ENCODE measurements at regions not wholly inside any gene's neighbourhood (a gene's known extent, or its start where the extent isn't known, plus 50 kb on each side); places are given as distances from the start of the nearest gene placed in this dataset.
"Not testable (repeated sequence)": the region's sequence is repeated elsewhere in the genome, so short reads cannot be mapped to it uniquely, and the experiment has no call there.

DNA sequence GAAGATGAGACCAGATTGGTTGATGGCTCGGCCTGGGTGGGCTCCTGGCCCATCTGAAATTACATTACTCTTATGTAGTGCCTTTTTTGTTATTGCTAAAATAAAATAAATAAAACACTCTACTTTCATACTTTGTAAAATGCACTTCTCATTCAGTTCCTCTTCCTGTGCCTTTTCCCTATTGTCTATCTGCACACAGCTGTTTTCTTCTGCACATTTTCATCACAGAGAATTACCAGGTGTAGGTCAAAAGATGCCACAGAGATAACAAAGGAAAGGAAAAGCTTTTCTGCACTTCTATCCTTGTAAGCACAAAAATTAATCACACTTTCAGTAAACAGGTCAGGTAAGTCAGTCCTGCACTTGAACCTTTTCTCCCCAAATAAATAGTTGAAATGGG is 265.1 kb downstream of the BTG1 start:
- no peak for DNase-seq

DNA sequence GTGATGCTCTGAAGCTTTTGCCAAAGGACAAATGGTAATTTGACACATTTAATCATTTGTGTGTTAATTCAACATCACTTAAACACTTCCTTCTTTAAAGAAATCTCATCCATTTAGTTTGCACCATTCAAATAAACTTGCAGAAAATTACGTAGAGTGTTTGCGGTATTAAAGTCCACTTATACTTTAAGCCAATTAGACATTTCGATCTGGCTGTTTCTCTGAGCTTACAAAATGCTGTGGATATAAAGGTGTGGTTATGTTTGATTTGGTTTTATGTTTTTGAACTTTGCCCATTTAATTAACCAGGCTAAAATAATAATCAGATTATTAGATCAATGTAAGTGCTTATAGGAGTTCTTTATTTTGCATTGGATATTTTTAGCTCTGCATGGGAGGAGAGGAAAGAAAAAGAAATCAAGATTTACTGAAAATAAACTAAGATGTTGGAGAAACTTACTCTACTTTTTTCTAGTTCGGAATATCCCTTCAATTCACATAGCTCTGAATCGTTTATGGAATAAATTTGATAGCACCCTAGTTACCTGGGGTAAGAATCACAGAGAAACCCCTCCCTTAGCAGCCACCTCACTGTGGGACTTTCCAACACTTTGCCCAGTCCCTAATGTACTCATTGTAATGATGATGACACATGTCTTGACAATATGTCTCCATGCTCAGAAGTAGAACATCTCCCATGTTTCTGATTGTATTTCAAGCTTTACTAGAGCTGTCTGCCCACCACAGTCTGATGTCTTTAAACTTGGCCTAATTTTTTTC is 268.0 kb downstream of the BTG1 start:
- no peak for DNase-seq

DNA sequence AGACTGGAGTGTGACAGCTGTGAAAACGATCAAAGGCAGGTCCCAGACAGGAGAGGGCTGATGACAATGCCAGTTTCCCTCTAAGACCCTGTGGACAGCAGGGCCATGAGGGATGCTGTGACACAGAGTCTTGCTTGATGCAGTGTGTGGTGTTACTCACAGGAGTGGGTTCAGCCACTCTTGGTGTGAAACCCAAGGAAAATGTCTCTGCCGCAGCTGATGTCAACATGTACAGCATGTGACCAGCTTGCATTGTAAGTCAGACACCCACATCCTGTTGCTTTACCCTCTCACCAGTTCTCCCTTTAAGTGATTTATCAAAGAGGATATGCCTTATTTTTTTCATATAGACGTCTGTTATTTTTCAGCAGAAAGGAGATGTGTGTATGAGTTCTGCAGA is 268.6 kb downstream of the BTG1 start:
- peak; percentile 33 for DNase-seq

DNA sequence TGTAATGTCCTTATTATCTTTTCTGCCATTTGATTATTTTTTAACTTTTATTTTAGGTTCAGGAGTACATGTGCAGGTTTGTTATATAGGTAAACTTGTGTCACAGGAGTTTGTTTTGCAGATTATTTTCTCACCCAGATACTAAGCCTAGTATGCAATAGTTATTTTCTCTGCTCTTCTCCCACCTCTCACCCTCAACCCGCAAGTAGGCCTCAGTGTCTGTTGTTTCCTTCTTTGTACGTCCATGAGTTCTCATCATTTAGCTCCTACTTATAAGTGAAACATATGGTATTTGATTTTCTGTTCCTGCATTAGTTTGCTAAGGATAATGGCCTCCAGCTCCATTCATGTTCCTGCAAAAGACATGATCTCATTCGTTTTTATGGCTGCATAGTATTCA is 270.0 kb downstream of the BTG1 start:
- DNase-seq: not testable (repeated sequence)

DNA sequence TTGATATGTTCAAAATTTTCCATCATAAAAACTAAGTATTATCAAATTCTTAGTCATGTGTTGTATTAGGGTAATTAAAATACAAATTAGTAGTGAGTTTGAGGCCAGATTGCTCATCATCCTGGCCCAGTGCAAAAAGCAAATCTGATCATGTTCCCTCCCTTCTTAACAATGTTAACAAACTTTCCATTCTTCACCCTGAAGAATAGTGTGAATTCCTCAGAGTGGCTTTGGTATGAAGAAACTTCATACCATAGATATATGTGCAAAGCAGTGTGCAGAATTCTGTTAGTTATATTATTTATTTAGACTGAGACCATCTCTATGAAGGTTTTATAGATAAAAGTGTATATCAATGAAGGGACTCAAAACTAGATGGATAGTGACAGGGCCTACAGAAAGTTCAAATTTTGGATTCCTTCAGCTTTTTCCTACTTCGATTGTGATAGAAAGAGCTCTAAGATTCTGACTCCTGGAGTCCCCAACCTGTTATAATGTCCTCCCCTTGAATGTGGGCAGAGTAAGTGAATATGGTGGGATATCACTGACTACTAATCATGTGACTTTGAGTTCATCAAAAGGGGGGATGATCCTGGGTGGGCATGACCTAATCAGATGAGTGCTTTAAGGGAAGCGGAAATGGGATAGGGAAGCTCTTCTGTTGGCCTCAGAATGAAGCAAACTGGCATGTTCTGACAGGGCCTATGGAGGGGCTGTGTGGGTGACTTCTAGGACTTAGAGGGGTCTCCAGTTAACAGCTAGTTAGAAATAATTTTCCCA is 271.4 kb downstream of the BTG1 start:
- no peak for DNase-seq

DNA sequence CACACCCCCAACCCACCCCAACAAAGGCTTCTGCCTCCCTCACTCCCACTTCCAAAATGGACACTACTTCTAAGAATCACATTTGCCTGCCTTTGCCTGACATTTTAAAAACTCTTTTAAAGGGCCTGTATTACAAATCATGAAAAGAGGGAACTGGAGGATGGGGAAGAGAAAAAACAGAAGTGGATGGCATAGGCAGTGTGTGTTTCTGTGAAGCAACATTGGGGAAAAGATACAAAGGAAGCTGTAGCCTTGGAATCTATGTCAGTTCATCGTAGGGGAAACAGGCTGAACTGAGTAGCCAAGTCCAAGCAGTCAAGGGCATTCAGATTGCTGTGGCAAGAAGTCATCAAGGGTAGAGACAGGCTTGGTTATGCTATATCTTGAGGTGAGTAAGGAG is 273.9 kb downstream of the BTG1 start:
- DNase-seq: no peak

DNA sequence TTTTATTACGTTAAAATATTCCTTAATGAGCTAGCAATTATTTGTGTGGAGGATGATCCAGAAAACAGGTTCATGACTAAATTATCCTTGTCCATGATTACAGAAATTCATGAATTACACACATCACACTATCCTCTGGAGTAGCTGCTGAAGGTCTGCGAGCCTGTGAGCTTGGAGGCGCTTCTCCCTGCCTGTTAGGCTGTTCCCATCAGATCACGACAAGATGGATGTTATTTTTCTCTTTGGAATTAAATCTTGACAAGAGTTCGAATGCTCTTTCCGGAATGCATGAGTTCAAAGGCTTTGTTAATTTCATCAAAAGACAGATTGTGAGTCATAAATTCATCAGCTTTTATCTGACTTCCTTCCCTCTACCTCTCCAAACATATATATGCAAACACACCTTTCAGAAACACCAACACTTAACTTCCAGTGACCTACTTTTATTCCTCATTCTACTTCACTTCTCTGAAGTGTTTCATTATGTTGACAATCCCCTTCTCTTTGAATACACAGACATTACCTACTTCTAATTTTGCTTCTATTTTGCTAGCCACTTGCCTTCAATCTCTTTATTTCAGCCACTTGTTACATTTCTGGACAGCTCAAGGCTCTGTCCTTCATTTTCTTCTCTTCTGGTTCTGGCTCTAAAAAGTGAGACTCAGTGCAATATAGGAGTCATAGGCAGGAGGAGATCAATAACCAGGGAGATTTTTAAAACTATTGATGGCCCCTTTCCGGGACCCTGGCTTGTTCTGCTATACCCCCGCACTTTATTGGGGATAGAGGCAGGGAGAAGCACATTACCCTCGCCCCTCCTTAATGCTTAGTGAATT is 274.6 kb downstream of the BTG1 start:
- no peak for DNase-seq

DNA sequence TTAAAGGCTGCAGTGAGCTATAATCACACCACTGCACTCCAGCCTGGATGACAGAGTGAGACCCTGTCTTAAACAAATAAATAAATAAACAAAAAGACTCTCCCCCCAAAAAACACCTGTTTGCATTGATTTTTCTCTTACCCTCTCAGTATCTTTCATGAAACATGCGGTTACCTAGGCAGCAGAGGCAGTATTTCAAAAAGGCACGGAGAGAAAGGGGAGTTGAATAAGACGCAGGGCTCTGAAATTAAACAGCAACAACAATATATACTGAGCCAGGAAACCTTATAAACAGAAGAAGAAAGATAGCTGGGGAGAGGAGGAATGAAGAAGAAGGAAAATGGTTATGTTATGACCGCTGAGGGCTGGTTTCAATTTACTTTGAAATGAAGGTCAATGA is 277.6 kb downstream of the BTG1 start:
- DNase-seq: no peak

DNA sequence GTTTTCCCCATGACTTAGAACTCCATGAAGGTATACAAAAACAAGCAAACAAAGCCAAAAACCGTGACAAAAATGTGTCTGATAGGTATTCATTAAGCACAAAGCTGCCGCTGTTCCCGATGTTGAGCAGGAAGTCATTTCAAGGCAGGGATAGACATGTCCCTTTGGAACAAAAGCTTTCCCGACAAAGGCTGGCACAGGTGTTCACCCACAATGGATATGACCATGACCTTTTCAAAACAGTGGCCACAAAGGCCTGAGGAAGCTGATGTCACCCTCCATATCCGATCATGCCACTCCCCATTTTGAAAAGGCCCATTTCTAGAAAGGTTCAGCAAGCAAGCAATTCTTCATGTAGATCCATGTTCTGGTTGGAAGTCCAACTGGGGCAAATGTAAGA is 279.1 kb downstream of the BTG1 start:
- no peak for DNase-seq

DNA sequence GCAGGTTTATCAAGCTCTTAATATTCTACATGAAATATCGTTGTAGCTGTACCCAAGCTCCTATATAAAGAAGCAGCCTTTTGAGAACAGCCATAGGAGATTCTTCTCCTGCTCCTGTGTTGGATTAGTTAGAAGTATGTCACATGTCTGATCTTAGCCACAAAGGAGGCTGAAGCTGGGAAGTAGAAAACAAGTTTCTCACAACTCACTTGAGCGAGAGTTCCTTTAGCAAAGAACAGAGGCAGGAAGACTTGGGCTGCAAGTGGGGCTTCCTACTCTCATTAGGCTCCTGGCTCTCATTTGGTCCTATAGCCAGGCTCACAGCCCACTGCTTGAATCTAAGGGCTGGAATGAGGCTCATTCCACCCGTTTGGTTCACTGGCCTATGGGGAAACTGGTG is 281.9 kb downstream of the BTG1 start:
- no peak for DNase-seq

DNA sequence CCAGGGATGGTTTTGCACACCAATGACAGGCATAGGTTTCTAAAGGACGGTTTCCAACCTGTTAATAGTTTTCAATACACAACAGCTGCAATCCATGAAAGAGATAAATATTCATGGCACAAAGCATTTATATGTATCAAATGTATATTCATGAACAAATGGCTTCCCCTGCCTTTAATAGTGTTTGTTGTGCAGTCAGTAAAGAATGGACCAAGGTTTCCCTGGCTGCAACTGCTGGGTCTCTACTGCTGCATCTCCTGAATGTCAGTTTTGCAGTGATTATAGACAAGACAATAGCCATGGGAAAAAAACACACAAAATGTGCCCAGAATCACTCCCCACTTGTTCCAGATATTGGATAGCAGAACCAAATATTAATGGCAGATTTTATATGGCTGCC is 284.1 kb downstream of the BTG1 start:
- DNase-seq: no peak

DNA sequence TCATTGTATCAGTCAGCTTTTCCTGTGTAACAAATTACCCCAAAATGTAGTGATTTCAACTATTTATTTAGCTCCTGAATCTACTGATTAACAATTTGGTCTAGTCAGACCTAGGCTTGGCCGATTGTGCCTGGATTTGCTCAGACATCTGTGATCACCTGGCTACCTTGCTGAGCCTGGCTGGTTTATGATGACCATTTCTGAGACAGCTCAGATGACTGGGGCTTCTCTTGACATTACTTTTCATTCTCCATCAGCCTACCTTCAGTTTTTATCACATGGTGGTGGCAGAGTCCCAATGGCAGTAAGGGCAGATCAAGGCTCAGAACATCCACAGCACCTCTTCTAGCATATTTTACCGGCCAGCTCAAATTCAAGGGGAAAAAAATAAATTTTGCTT is 286.3 kb downstream of the BTG1 start:
- no peak for DNase-seq

DNA sequence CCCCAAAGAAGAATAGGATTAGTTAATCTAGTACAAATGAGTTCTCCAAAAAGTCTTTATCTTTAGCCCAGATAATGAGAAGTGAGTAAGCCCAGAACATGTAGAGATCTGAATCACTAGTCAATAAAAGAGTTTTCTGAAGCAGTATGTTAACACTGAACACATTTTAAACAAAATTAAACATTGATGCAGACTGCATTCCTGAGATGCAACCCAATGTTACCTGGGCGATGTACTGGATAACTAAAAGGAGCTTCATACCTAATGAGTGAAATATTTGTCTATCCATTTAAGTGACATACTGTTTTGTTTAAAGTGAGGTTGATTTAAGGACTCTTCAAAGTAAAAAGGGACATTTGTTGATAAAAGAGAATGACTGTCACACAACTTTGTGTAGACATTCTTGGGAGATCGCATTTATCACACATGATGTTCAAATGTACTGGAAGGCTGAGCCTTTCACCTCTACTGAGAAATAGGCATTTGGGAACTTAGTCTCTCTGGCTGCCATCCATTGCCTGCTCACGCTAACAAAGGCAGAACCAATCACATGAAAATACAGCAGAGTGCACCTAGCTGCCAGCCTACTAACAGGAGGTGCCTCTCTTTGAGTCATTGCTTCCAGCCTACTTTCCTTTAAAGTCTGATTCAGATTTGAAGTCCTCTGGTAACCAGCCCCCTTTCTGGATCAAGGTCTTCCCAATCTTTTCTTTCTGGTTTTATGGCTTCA is 287.7 kb downstream of the BTG1 start:
- no peak for DNase-seq

DNA sequence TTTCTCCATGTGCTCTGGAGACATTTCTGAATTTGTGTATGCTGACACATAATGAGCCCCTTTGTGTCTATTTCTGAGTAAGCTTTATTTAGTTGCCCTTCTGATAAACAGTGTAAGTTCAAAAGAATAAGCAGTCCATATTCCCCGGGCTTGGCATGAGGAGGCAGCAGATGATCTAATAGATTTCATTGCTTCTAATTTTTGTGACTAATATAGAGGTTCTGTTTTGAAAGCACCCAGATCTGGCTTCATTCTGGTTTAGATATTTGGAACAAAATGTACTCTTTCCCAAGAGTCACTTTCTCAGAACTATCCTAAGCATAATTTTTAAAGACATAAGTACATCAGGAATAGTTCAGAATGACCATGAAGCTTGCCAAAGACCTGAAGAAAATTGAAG is 290.9 kb downstream of the BTG1 start:
- no peak for DNase-seq

DNA sequence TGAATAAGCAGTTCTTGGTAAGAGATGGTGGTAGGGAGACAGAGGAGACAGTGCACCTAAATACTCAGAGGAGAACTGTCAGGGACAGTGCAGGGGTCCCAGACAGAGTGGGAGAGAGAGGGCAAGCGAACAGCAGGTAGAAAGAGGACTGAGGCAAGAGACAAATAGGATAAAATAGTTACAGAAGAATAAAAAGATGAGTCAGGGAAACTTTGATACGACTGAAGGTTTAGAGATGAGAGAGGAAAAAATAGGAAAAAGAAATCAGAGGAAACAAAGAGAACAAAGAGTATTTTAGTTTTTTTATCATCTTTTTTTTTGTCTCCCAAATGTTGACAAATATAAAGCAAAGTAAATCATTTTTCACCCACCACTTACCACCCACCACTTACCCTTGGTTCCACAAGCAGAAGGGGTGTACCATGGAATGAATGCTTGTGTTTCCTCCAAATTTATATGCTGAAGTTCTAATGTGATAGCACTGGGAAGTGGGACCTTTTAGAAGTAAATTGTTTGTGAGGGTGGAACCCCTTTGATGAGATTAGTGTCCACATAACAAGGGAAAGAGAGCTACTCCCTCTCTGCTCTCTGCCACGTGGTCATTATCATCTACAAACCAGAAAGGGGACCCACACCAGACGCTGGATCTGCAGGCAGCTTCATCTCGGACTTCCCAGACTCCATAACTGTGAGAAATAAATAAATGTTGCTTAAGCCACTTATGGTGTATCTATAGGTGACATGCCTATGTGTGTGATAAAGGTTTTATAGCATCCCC is 292.1 kb downstream of the BTG1 start:
- no peak for DNase-seq

DNA sequence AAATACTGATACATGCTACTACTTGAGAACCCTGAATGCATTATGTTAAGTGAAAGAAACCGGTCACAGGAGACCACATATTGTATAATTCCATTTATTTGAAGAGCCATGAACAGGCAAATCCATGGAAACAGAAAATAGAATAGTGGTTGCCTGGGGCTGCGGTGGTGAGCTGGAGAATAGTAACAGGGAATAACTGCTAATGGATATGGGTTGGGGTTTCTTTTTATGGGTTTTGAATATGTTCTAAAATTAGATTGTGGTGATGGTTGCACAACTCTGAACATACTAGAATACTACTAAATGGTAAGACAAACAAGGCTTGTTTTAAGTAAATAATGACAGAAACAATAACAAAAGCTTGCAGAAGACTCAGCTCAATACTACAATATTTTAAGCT is 293.0 kb downstream of the BTG1 start:
- no peak for DNase-seq

DNA sequence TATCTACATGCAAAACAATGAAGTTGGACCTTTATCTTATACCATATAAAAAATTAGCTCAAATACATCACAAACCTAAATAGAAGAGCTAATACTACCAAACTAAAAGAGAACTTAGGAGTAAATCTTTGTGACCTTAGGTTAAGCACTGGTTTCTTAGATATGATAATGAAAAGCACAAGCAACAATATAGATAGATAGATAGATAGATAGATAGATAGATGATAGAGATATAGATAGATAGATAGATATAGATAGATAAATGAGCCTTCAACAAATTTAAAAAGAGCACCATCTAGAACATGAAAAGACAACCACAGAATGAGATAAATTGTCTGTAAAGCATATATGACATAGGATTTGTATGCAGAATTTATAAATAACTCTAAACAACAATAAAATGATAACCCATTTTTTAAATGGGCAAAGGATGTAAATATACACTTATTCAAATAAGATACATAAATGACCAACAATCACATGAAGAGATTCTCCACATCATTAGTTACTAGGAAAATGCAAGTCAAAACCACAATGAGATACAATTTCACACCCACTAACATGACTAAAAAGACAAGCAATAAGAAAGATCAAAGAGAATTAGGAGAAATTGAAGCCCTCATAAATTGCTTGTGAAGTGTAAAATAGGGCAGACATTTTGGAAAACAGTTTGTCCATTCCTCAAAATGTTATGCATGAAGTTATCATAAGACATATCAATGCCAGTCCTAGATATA is 293.7 kb downstream of the BTG1 start:
- DNase-seq: no peak

DNA sequence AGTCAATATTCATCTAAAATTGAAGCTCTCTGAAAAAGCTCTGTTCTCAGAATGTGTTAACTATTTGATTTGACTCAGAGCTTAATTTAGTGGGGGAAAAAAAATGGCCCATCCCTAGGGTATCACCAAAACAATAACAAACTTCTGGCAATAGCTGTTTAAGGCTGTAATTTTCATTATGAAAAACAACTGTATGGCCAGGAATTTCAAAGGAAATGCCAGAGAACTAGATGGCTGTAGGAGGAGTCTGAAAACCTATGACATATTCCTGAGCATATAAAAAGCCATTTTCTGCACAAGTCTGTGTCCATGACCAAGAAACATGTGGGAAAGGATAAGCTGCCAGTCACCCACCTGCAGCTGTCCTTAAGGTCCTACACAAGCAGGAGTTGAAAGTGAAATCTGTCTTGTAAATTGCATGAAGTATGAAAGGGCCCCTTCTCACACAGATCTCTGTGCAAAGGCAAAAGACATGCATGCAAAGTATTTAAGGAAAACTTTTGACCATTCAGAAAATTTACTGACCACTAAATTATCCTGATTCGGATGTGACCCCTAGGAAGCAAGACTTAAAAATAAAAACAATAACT is 299.1 kb downstream of the BTG1 start:
- DNase-seq: no peak

DNA sequence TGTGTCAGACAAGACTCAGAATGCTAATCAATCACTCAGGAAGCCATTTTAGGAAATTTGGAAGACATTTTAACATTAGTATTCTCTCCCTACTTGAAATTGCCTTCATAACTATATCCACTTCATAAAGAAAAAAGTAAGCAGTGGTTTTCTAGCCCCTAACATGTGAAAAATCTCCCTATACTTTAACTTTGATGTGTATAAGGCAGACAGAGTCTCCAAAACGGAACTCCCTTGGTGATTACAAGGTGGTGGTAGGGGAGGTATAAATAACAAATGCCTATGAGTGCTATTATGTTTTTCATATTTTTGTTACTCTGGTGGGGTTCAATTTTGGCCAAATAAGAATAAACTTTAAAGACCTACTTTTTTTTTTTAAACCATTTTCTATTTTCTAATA is 300.3 kb downstream of the BTG1 start:
- no peak for DNase-seq

DNA sequence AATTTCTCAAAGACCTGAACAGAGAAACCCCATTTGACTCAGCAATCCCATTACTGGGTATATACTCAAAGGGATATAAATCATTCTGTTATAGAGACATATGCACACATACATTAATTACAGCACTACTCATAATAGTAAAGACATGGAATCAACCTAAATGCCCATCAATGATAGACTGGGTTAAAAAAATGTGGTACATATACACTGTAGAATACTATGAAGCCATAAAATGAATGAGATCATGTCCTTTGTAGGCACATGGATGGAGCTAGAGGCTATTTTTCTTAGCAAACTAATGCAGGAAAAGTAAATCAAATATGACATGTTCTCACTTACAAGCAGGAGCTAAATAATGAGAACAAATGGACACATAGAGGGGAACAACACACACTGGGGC is 303.8 kb downstream of the BTG1 start:
- DNase-seq: no peak

DNA sequence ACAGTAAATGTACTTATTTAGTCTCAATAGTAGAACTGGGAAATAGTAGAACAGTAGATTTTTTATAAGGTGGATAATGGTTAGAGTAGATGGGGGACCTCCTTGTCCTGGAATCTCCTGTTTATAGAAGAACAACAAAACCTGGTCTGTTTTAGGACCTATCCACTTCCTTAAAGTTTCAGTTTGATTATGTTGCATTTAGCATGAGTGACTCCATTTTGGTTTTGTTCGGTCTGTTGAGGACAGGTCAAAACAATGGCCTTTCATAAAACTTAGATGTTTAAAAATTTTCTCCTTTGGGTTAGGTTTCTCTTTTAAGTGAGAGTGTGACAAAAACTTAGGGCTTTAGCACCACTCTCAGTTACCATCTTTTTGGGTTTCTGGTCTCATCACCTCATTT is 308.9 kb downstream of the BTG1 start:
- no peak for DNase-seq
